ENCODE measurements at regions not wholly inside any gene's neighbourhood (a gene's known extent, or its start where the extent isn't known, plus 50 kb on each side); places are given as distances from the start of the nearest gene placed in this dataset.

GRCh38 chr21:35206141-35207125, 157.3 kb upstream of the RUNX1 start:
- 46 to 53% methylated on average over 11 of the region's 11 CpGs for WGBS, 2 donors
- DNase-seq (ENCODE audit: low spot score in 2 of 2), result no peak
- intact Hi-C loops (cut with DNase I; ENCODE audit: low total_unique reads), result no loop called here
- no peak for TF ChIP-seq POLR2A (IDR thresholded peaks at IDR 0.05)
- TF ChIP-seq, protein P1, sequence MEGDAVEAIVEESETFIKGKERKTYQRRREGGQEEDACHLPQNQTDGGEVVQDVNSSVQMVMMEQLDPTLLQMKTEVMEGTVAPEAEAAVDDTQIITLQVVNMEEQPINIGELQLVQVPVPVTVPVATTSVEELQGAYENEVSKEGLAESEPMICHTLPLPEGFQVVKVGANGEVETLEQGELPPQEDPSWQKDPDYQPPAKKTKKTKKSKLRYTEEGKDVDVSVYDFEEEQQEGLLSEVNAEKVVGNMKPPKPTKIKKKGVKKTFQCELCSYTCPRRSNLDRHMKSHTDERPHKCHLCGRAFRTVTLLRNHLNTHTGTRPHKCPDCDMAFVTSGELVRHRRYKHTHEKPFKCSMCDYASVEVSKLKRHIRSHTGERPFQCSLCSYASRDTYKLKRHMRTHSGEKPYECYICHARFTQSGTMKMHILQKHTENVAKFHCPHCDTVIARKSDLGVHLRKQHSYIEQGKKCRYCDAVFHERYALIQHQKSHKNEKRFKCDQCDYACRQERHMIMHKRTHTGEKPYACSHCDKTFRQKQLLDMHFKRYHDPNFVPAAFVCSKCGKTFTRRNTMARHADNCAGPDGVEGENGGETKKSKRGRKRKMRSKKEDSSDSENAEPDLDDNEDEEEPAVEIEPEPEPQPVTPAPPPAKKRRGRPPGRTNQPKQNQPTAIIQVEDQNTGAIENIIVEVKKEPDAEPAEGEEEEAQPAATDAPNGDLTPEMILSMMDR (IDR thresholded peaks at IDR 0.05), result no peak
- H3K4me3 ChIP-seq (ENCODE audit: low read depth, poor library complexity, severe bottlenecking), result no peak overlapping the region

GRCh38 chr21:35204850-35205541, 155.9 kb upstream of the RUNX1 start:
- no peak for TF ChIP-seq POLR2A (IDR thresholded peaks at IDR 0.05)
- TF ChIP-seq, protein P1 (IDR thresholded peaks at IDR 0.05), result no peak
- intact Hi-C loops (cut with DNase I; ENCODE audit: low total_unique reads), result no loop called here
- H3K4me3 ChIP-seq (ENCODE audit: low read depth, poor library complexity, severe bottlenecking), result no peak overlapping the region
- peak; percentile 19 to 88 for DNase-seq (ENCODE audit: low spot score in 2 of 2)
- 49 to 50% methylated on average over 19 of the region's 19 CpGs for WGBS, 2 donors

DNA sequence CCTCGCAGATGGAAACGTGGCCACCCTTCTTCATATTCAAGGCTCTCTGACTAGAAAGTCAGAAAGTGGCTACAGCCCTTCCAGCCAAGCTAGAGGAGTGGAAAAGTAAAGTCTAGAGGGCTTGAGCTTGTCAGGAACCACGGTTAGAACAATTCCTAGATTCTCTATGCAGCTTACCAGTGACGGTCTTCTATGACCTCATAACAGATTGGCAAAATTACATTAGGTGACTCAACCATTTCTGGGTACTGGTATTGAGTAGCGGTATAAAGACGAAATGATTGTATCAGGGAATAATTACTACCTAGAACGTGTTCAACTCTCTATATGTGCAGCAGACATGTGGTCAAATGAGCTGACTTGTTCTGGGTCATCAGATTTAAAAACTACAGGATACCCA, 155.0 kb upstream of the RUNX1 start:
- intact Hi-C loops (cut with DNase I; ENCODE audit: low total_unique reads), result no loop called here
- 80 to 81% methylated on average over 7 of the region's 7 CpGs for WGBS, 2 donors
- no peak for TF ChIP-seq POLR2A (IDR thresholded peaks at IDR 0.05)
- TF ChIP-seq, protein P1 (IDR thresholded peaks at IDR 0.05), result no peak
- no peak overlapping the region for H3K4me3 ChIP-seq (ENCODE audit: low read depth, poor library complexity, severe bottlenecking)
- no peak for DNase-seq (ENCODE audit: low spot score in 2 of 2)

- WGBS, 2 donors, result 65 to 67% methylated on average over 11 of the region's 11 CpGs
- intact Hi-C loops (cut with DNase I; ENCODE audit: low total_unique reads), result no loop called here
- no peak for DNase-seq (ENCODE audit: low spot score in 2 of 2)
- H3K4me3 ChIP-seq (ENCODE audit: low read depth, poor library complexity, severe bottlenecking), result no peak overlapping the region
- TF ChIP-seq, protein P1 (IDR thresholded peaks at IDR 0.05), result no peak
- TF ChIP-seq POLR2A (IDR thresholded peaks at IDR 0.05), result no peak
These were observed 154.2 kb upstream of the RUNX1 start for GRCh38 chr21:35203093-35203977.

GRCh38 chr21:35202431-35202830, 153.3 kb upstream of the RUNX1 start:
- intact Hi-C loops (cut with DNase I; ENCODE audit: low total_unique reads), result no loop called here
- no peak for DNase-seq (ENCODE audit: low spot score in 2 of 2)
- H3K4me3 ChIP-seq (ENCODE audit: low read depth, poor library complexity, severe bottlenecking), result no peak overlapping the region
- no peak for TF ChIP-seq POLR2A (IDR thresholded peaks at IDR 0.05)
- TF ChIP-seq, protein P1 (IDR thresholded peaks at IDR 0.05), result no peak
